WTC11 (cell line): ENCODE measurements at regions not wholly inside any gene's neighbourhood (a gene's known extent, or its start where the extent isn't known, plus 50 kb on each side); places are given as distances from the start of the nearest gene placed in this dataset.

Experiments used
- ATAC-seq: fragments of 200-7000 bp; cut with Tn5 transposase; 2 replicates; pipeline ENCODE4 v1.10.0; 2021; ENCODE audit warnings: mild to moderate bottlenecking, moderate library complexity
- CTCF ChIA-PET: fragments of 300-600 bp; sonication (Branson Sonifier 250); formaldehyde crosslinking; loops from one replicate; lab custom pipeline; 2021; ENCODE audit warnings: antibody characterized with exemption; lab: Charles Lee
- POLR2A ChIA-PET: fragments of 350-600 bp; sonication (Branson Sonifier 250); formaldehyde crosslinking; loops from one replicate; lab custom pipeline; 2021; ENCODE audit warnings: antibody characterized with exemption; lab: Charles Lee
- DNase-seq: peaks from one replicate; pipeline ENCODE4 v3.0.0; 2021; ENCODE audit warnings: low spot score
- H3K27ac Mint-ChIP-seq: 2 replicates; pipeline ENCODE4 v1.8.0; 2021; ENCODE audit warnings: mixed read lengths
- H3K27me3 Mint-ChIP-seq: 2 replicates; pipeline ENCODE4 v1.8.0; 2021; ENCODE audit warnings: low read depth, mild to moderate bottlenecking, moderate library complexity, mixed read lengths
- H3K36me3 Mint-ChIP-seq: 2 replicates; pipeline ENCODE4 v1.8.0; 2021; ENCODE audit warnings: mixed read lengths
- H3K4me1 Mint-ChIP-seq: 2 replicates; pipeline ENCODE4 v1.8.0; 2022; ENCODE audit warnings: mixed read lengths
- H3K4me3 Mint-ChIP-seq: 2 replicates; pipeline ENCODE4 v1.8.0; 2021; ENCODE audit warnings: mild to moderate bottlenecking, moderate library complexity, mixed read lengths
- H3K9me3 Mint-ChIP-seq: 2 replicates; pipeline ENCODE4 v1.8.0; 2021; ENCODE audit warnings: mixed read lengths
- ATF1 ChIP-seq: sonication (generic); formaldehyde crosslinking; IDR thresholded peaks from 2 replicates; pipeline ENCODE4 v1.8.1; 2023; ENCODE audit warnings: mild to moderate bottlenecking, moderate library complexity, missing genetic modification reagents
- FOXP1 ChIP-seq: sonication (generic); formaldehyde crosslinking; IDR thresholded peaks from 2 replicates; pipeline ENCODE4 v1.8.0; 2022; ENCODE audit warnings: missing genetic modification reagents, mild to moderate bottlenecking, moderate library complexity, borderline replicate concordance
- NR1H2 ChIP-seq: sonication (generic); formaldehyde crosslinking; IDR thresholded peaks from 2 replicates; pipeline ENCODE4 v1.9.0; 2021; ENCODE audit warnings: mild to moderate bottlenecking, moderate library complexity, missing genetic modification reagents
- NR2C2 ChIP-seq: sonication (generic); formaldehyde crosslinking; IDR thresholded peaks from 2 replicates; pipeline ENCODE4 v1.8.0; 2022; ENCODE audit warnings: mild to moderate bottlenecking, missing genetic modification reagents
- TEAD1 ChIP-seq: sonication (generic); formaldehyde crosslinking; IDR thresholded peaks from 2 replicates; pipeline ENCODE4 v1.8.0; 2022; ENCODE audit warnings: mild to moderate bottlenecking, missing genetic modification reagents
- ZNF232 ChIP-seq: sonication (generic); formaldehyde crosslinking; IDR thresholded peaks from 2 replicates; pipeline ENCODE4 v1.8.0; 2022; ENCODE audit warnings: mild to moderate bottlenecking, missing genetic modification reagents
- ZNF263 ChIP-seq: sonication (generic); formaldehyde crosslinking; IDR thresholded peaks from 2 replicates; pipeline ENCODE4 v1.8.1; 2022; ENCODE audit warnings: low read depth, mild to moderate bottlenecking, moderate library complexity, missing genetic modification reagents
- ZNF416 ChIP-seq: fragments of 250-450 bp; sonication (Bioruptor Pico); IDR thresholded peaks from 2 replicates; pipeline ENCODE4 v1.9.0; 2021; ENCODE audit warnings: mild to moderate bottlenecking, inconsistent platforms
- TF ChIP-seq, protein P1 (sequence below): sonication (generic); formaldehyde crosslinking; conservative IDR thresholded peaks from 2 replicates; pipeline ENCODE4 v1.8.1; 2023; ENCODE audit warnings: mild to moderate bottlenecking, low read depth, missing genetic modification reagents, moderate library complexity
- TF ChIP-seq, protein P2 (sequence below): sonication (generic); formaldehyde crosslinking; IDR thresholded peaks from 2 replicates; pipeline ENCODE4 v1.8.1; 2023; ENCODE audit warnings: mild to moderate bottlenecking, missing genetic modification reagents, borderline replicate concordance
- TF ChIP-seq, protein P3 (sequence below): sonication (generic); formaldehyde crosslinking; IDR thresholded peaks from 2 replicates; pipeline ENCODE4 v1.8.0; 2022; ENCODE audit warnings: mild to moderate bottlenecking, missing genetic modification reagents
- TF ChIP-seq, protein P4 (sequence below): fragments of 200-600 bp; IDR thresholded peaks from 2 replicates; pipeline ENCODE4 v1.8.0; 2022; ENCODE audit warnings: antibody characterized with exemption

DNA sequence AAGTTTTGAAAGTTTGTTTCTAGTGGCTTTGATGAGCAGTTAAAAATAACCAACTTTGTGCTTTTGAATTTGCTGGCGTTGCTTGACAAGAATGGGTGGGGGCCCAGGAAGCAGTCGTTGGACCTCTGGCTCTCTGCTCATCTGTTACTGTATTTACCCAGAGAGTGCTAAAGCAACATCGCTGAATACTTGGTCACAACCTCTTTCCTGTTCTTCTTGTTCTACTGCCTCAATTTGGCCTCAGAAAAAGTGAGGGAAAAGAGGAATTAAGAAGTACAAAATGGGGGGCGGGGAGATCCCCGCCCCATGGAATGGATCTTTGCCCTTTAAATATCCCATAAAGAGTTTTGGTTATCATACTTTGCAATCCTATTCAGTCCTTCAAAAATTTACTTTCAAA lies 221.5 kb upstream of the G2E3 start:
- Mint-ChIP-seq H3K27ac (no peak overlapping the region), H3K27me3 (no peaks in the 10 kb centered on the region), H3K4me1 (no peaks in the 10 kb centered on the region), H3K4me3 (no peak overlapping the region), H3K9me3 (no peaks in the 10 kb centered on the region), H3K36me3 (no peaks in the 10 kb centered on the region)
- ATAC-seq (no peak), DNase-seq (no peak)
- CTCF ChIA-PET = no interaction called here
- TF ChIP-seq, protein P1, sequence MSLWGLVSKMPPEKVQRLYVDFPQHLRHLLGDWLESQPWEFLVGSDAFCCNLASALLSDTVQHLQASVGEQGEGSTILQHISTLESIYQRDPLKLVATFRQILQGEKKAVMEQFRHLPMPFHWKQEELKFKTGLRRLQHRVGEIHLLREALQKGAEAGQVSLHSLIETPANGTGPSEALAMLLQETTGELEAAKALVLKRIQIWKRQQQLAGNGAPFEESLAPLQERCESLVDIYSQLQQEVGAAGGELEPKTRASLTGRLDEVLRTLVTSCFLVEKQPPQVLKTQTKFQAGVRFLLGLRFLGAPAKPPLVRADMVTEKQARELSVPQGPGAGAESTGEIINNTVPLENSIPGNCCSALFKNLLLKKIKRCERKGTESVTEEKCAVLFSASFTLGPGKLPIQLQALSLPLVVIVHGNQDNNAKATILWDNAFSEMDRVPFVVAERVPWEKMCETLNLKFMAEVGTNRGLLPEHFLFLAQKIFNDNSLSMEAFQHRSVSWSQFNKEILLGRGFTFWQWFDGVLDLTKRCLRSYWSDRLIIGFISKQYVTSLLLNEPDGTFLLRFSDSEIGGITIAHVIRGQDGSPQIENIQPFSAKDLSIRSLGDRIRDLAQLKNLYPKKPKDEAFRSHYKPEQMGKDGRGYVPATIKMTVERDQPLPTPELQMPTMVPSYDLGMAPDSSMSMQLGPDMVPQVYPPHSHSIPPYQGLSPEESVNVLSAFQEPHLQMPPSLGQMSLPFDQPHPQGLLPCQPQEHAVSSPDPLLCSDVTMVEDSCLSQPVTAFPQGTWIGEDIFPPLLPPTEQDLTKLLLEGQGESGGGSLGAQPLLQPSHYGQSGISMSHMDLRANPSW (CRISPR knock-in tag) = no peak
- TF ChIP-seq NR2C2 (CRISPR knock-in tag) (no peak), ZNF232 (CRISPR knock-in tag) (no peak), ZNF416 (CRISPR knock-in tag) (no peak)
- POLR2A ChIA-PET = no interaction called here

DNA sequence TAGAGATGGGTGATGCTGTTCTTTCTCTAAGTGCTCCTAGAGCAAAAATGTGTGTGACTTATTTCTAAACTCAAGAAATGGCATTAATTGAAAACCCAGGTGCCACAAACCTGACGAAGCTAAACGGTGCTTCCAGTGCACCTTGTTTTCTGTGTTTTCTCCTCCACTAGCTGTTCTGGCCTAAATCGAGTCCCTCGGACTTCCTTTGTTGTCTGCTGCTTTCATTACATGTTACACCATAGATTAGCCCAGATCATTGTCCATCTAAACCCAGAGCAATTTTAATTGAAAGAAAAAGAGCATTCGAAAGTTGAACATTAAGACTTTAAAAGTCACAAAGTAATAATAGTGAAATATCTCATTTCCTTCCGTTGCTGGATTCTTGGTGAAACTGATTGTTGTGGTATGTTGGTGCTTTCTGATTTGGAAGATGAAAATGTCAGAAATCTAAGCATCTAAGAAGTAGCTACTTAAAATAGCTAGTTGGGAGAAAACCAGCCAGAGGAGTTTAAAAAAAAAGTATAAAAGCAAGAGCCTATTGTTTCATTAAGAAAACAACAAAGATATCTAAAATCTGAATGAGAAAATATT lies 219.6 kb upstream of the G2E3 start:
- H3K27ac Mint-ChIP-seq = no peak overlapping the region
- TF ChIP-seq, protein P2, sequence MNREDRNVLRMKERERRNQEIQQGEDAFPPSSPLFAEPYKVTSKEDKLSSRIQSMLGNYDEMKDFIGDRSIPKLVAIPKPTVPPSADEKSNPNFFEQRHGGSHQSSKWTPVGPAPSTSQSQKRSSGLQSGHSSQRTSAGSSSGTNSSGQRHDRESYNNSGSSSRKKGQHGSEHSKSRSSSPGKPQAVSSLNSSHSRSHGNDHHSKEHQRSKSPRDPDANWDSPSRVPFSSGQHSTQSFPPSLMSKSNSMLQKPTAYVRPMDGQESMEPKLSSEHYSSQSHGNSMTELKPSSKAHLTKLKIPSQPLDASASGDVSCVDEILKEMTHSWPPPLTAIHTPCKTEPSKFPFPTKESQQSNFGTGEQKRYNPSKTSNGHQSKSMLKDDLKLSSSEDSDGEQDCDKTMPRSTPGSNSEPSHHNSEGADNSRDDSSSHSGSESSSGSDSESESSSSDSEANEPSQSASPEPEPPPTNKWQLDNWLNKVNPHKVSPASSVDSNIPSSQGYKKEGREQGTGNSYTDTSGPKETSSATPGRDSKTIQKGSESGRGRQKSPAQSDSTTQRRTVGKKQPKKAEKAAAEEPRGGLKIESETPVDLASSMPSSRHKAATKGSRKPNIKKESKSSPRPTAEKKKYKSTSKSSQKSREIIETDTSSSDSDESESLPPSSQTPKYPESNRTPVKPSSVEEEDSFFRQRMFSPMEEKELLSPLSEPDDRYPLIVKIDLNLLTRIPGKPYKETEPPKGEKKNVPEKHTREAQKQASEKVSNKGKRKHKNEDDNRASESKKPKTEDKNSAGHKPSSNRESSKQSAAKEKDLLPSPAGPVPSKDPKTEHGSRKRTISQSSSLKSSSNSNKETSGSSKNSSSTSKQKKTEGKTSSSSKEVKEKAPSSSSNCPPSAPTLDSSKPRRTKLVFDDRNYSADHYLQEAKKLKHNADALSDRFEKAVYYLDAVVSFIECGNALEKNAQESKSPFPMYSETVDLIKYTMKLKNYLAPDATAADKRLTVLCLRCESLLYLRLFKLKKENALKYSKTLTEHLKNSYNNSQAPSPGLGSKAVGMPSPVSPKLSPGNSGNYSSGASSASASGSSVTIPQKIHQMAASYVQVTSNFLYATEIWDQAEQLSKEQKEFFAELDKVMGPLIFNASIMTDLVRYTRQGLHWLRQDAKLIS (CRISPR knock-in tag) = no peak
- no peak for TF ChIP-seq TEAD1
- no peak for TF ChIP-seq ATF1 (CRISPR knock-in tag)
- POLR2A ChIA-PET = no interaction called here
- DNase-seq (no peak), ATAC-seq (no peak)
- no peaks in the 10 kb centered on the region for H3K9me3 Mint-ChIP-seq
- no peaks in the 10 kb centered on the region for H3K4me1 Mint-ChIP-seq
- CTCF ChIA-PET = interaction anchor here (1.6 kb wide), 1 partner anchor 69 kb away, joined by 10 read pairs; no protein-coding TSS in a partner anchor
- peaks cover 1% of the 10 kb centered on the region for H3K27me3 Mint-ChIP-seq
- H3K36me3 Mint-ChIP-seq = no peaks in the 10 kb centered on the region
- no peak overlapping the region for H3K4me3 Mint-ChIP-seq

DNA sequence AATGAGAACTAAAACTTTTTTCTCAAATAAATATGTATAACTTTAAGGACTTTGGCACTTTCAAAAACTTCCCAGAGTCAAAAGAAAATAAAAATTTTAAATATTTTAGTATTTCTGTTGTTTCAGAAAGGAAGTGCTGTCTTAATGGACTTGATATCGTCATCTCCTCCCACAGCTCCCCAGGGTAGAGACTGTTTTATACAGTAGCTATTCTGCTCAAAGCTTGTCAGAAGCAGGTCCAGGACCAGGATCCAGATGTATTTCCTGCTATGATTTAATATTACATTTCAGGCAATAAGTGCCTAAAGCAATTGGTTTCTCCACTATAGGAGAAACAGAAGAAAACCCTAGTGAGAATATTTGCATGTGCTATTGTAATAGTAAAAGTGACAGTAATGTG lies 218.5 kb upstream of the G2E3 start:
- ChIA-PET POLR2A (no interaction called here), CTCF (no interaction called here)
- ATAC-seq = no peak
- DNase-seq = no peak
- TF ChIP-seq, protein P3, sequence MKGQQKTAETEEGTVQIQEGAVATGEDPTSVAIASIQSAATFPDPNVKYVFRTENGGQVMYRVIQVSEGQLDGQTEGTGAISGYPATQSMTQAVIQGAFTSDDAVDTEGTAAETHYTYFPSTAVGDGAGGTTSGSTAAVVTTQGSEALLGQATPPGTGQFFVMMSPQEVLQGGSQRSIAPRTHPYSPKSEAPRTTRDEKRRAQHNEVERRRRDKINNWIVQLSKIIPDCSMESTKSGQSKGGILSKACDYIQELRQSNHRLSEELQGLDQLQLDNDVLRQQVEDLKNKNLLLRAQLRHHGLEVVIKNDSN (CRISPR knock-in tag) = no peak
- TF ChIP-seq, protein P4, sequence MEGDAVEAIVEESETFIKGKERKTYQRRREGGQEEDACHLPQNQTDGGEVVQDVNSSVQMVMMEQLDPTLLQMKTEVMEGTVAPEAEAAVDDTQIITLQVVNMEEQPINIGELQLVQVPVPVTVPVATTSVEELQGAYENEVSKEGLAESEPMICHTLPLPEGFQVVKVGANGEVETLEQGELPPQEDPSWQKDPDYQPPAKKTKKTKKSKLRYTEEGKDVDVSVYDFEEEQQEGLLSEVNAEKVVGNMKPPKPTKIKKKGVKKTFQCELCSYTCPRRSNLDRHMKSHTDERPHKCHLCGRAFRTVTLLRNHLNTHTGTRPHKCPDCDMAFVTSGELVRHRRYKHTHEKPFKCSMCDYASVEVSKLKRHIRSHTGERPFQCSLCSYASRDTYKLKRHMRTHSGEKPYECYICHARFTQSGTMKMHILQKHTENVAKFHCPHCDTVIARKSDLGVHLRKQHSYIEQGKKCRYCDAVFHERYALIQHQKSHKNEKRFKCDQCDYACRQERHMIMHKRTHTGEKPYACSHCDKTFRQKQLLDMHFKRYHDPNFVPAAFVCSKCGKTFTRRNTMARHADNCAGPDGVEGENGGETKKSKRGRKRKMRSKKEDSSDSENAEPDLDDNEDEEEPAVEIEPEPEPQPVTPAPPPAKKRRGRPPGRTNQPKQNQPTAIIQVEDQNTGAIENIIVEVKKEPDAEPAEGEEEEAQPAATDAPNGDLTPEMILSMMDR = no peak
- no peak for TF ChIP-seq ATF1 (CRISPR knock-in tag)
- no peak for TF ChIP-seq FOXP1 (CRISPR knock-in tag)
- TF ChIP-seq ZNF263 (CRISPR knock-in tag) = no peak
- no peak for TF ChIP-seq ZNF416 (CRISPR knock-in tag)
- TF ChIP-seq NR1H2 (CRISPR knock-in tag) = no peak
- Mint-ChIP-seq H3K27me3 (peaks cover 4% of the 10 kb centered on the region), H3K27ac (no peak overlapping the region), H3K9me3 (peaks cover 6% of the 10 kb centered on the region), H3K4me1 (no peaks in the 10 kb centered on the region), H3K36me3 (no peaks in the 10 kb centered on the region), H3K4me3 (no peak overlapping the region)
